GM19463 (cell line): ENCODE measurements at regions not wholly inside any gene's neighbourhood (a gene's known extent, or its start where the extent isn't known, plus 50 kb on each side); places are given as distances from the start of the nearest gene placed in this dataset.
"Not testable (repeated sequence)": the region's sequence is repeated elsewhere in the genome, so short reads cannot be mapped to it uniquely, and the experiment has no call there.

ENCODE experiments used
- ATAC-seq: cut with Tn5 transposase; IDR thresholded peaks from one replicate; pipeline ENCODE4 v1.9.1; 2021; ENCODE audit warnings: mild to moderate bottlenecking, moderate library complexity; ENCODE audit not compliant: unreplicated experiment

GRCh38 chr10:31687663-31688482 lies 240.8 kb downstream of the ARHGAP12 start:
- ATAC-seq: no peak

GRCh38 chr10:31686599-31686998 lies 242.0 kb downstream of the ARHGAP12 start:
- no peak for ATAC-seq

GRCh38 chr10:31683682-31684081 lies 244.9 kb downstream of the ARHGAP12 start:
- no peak for ATAC-seq

GRCh38 chr10:31679936-31680335 lies 248.7 kb downstream of the ARHGAP12 start:
- no peak for ATAC-seq

GRCh38 chr10:31678575-31679516 lies 249.8 kb downstream of the ARHGAP12 start:
- no peak for ATAC-seq

GRCh38 chr10:31678139-31678536 lies 250.5 kb downstream of the ARHGAP12 start:
- no peak for ATAC-seq

- no peak for ATAC-seq
Observed at GRCh38 chr10:31677195-31678138, 251.2 kb downstream of the ARHGAP12 start.

GRCh38 chr10:31675726-31676125 lies 252.9 kb downstream of the ARHGAP12 start:
- ATAC-seq: no peak

GRCh38 chr10:31669357-31669756 lies 259.3 kb downstream of the ARHGAP12 start:
- ATAC-seq: no peak

GRCh38 chr10:31668326-31668725 lies 260.3 kb downstream of the ARHGAP12 start:
- ATAC-seq: no peak

GRCh38 chr10:31665764-31666279 lies 262.8 kb downstream of the ARHGAP12 start:
- not testable (repeated sequence) for ATAC-seq

- ATAC-seq: no peak
Observed at GRCh38 chr10:31664803-31665202, 263.8 kb downstream of the ARHGAP12 start.

GRCh38 chr10:31664071-31664470 lies 264.6 kb downstream of the ARHGAP12 start:
- ATAC-seq: not testable (repeated sequence)

GRCh38 chr10:31660300-31660699 lies 268.3 kb downstream of the ARHGAP12 start:
- ATAC-seq: no peak

GRCh38 chr10:31659665-31660064 lies 269.0 kb downstream of the ARHGAP12 start:
- no peak for ATAC-seq

- ATAC-seq: no peak
Observed at GRCh38 chr10:31657434-31657872, 271.2 kb downstream of the ARHGAP12 start.

GRCh38 chr10:31656851-31657433 lies 271.7 kb downstream of the ARHGAP12 start:
- no peak for ATAC-seq

GRCh38 chr10:31652038-31652437 lies 276.6 kb downstream of the ARHGAP12 start:
- ATAC-seq: no peak

- ATAC-seq: no peak
Observed at GRCh38 chr10:31650010-31650409, 278.6 kb downstream of the ARHGAP12 start.

GRCh38 chr10:31648966-31649365 lies 279.7 kb downstream of the ARHGAP12 start:
- ATAC-seq: no peak
